ENCODE measurements at regions not wholly inside any gene's neighbourhood (a gene's known extent, or its start where the extent isn't known, plus 50 kb on each side); places are given as distances from the start of the nearest gene placed in this dataset.

GRCh38 chr14:101394374-101394773 lies 166.9 kb upstream of the DIO3 start:
- H3K36me3 ChIP-seq (ENCODE audit: control insufficient read depth in 2 of 2, extremely low read depth in 1 of 2, insufficient read depth in 2 of 2, low read length in 2 of 2): no peaks in the 10 kb centered on the region
- DNase-seq (ENCODE audit: low read depth, low spot score) (no peak), FAIRE-seq (no peak)
- no peaks in the 10 kb centered on the region for H4K20me1 ChIP-seq (replicated peaks; ENCODE audit: control insufficient read depth, extremely low read depth, insufficient read depth, low read length)
- no TSS peak for BruUV-seq (replicated peaks)
- no peaks in the 10 kb centered on the region for H3K4me1 ChIP-seq (ENCODE audit: control insufficient read depth, extremely low read depth, insufficient read depth, low read length)
- H3K9me1 ChIP-seq (replicated peaks; ENCODE audit: control insufficient read depth, extremely low read depth, insufficient read depth, low read length): no peaks in the 10 kb centered on the region
- no peak overlapping the region for H3K27ac ChIP-seq (ENCODE audit: insufficient read depth, low read depth, low read length)
- H3K4me3 ChIP-seq (replicated peaks in 1 of 3; ENCODE audit: insufficient read depth in 1 of 3, low read depth in 1 of 3, low read length in 3 of 3): no peak overlapping the region
- ChIA-PET POLR2A (no interaction called here), CTCF (no interaction called here)
- H3K9ac ChIP-seq (replicated peaks; ENCODE audit: extremely low read depth, insufficient read depth, low read length): no peak overlapping the region
- H3K27me3 ChIP-seq (ENCODE audit: control insufficient read depth in 2 of 2, insufficient read depth in 2 of 2, low read length in 2 of 2): no peaks in the 10 kb centered on the region
- dilution Hi-C loops (cut with MboI; ENCODE audit: extremely low pct_ligation_motif_present, low sequenced_read_pairs): no loop called here
- no peak for TF ChIP-seq POLR2AphosphoS5 (IDR thresholded peaks at IDR 0.05; ENCODE audit: insufficient read depth, low read depth, low read length)
- no peak for TF ChIP-seq POLR2A (IDR thresholded peaks at IDR 0.05; ENCODE audit: low read depth, low read length)
- TF ChIP-seq JUN (IDR thresholded peaks at IDR 0.05; ENCODE audit: borderline replicate concordance, insufficient read depth, insufficient read length, low read depth): no peak
- TF ChIP-seq FOS (IDR thresholded peaks at IDR 0.05; ENCODE audit: borderline replicate concordance, insufficient read depth, low read length): no peak
- no peak for TF ChIP-seq EZH2 (IDR thresholded peaks at IDR 0.05; ENCODE audit: borderline replicate concordance, low read depth, low read length, severe bottlenecking)
- no peak for TF ChIP-seq GATA2 (IDR thresholded peaks at IDR 0.05; ENCODE audit: insufficient read depth, insufficient read length, low read depth, low read length)
- TF ChIP-seq CTCF (IDR thresholded peaks at IDR 0.05; ENCODE audit: extremely low read depth in 1 of 2, insufficient read depth in 1 of 2, low read depth in 1 of 2, low read length in 2 of 2): no peak
- no peak for TF ChIP-seq MAX (IDR thresholded peaks at IDR 0.05; ENCODE audit: insufficient read depth, insufficient read length)
- TF ChIP-seq MYC (IDR thresholded peaks at IDR 0.05; ENCODE audit: low read depth, low read length): no peak
- intact Hi-C loops (cut with micrococcal nuclease): no loop called here
- no peak overlapping the region for H2AFZ ChIP-seq (ENCODE audit: low read depth, low read length)
- H3K9me3 ChIP-seq (replicated peaks; ENCODE audit: control insufficient read depth, insufficient read depth, low read length): no peaks in the 10 kb centered on the region
- H3K4me2 ChIP-seq (ENCODE audit: insufficient read depth, low read length): no peak overlapping the region
- no peaks in the 10 kb centered on the region for H3K79me2 ChIP-seq (ENCODE audit: control insufficient read depth, insufficient read depth, low read length)

All from endothelial cell of umbilical vein (primary cell).